Activated CD4-positive, CD25-positive, alpha-beta regulatory T cell treated with anti-CD3 and anti-CD28 coated beads, Interleukin-2, amount 50 U/mL, for 24 hours (primary cell): ENCODE measurements at regions not wholly inside any gene's neighbourhood (a gene's known extent, or its start where the extent isn't known, plus 50 kb on each side); places are given as distances from the start of the nearest gene placed in this dataset.
"Not testable (repeated sequence)": the region's sequence is repeated elsewhere in the genome, so short reads cannot be mapped to it uniquely, and the experiment has no call there.

Experiments used
- ATAC-seq, 2 donors: fragments of 150-1000 bp; cut with Tn5 transposase; one replicate each; pipeline ENCODE4 v1.10.0; 2021; ENCODE audit warnings: mild to moderate bottlenecking in 1 of 2, moderate library complexity in 1 of 2

- peak; percentile 38 to 64 for ATAC-seq
Observed at GRCh38 chr2:133844214-133844892, 276.1 kb upstream of the NCKAP5 start.

- ATAC-seq = no peak
Observed at GRCh38 chr2:133846476-133846875, 278.2 kb upstream of the NCKAP5 start.

- no peak for ATAC-seq
Observed at GRCh38 chr2:133847591-133847990, 279.3 kb upstream of the NCKAP5 start.

- no peak for ATAC-seq
Observed at GRCh38 chr2:133848111-133848649, 279.9 kb upstream of the NCKAP5 start.

- no peak for ATAC-seq
Observed at GRCh38 chr2:133849341-133849740, 281.1 kb upstream of the NCKAP5 start.

GRCh38 chr2:133854603-133855200 is 286.4 kb upstream of the NCKAP5 start:
- ATAC-seq = no peak

GRCh38 chr2:133855526-133855925 is 287.3 kb upstream of the NCKAP5 start:
- ATAC-seq = no peak

- no peak for ATAC-seq
Observed at GRCh38 chr2:133856678-133857077, 288.4 kb upstream of the NCKAP5 start.

GRCh38 chr2:133859578-133859977 is 291.3 kb upstream of the NCKAP5 start:
- no peak for ATAC-seq

- ATAC-seq = no peak
Observed at GRCh38 chr2:133862400-133862977, 294.2 kb upstream of the NCKAP5 start.

- ATAC-seq = no peak
Observed at GRCh38 chr2:133863106-133863800, 295.0 kb upstream of the NCKAP5 start.

- ATAC-seq = no peak
Observed at GRCh38 chr2:133865141-133865540, 296.9 kb upstream of the NCKAP5 start.

- no peak for ATAC-seq
Observed at GRCh38 chr2:133867166-133867565, 298.9 kb upstream of the NCKAP5 start.

- no peak for ATAC-seq
Observed at GRCh38 chr2:133871545-133872209, 303.4 kb upstream of the NCKAP5 start.

- no peak for ATAC-seq
Observed at GRCh38 chr2:133878326-133878725, 310.1 kb upstream of the NCKAP5 start.

GRCh38 chr2:133879703-133880102 is 311.4 kb upstream of the NCKAP5 start:
- ATAC-seq = no peak

GRCh38 chr2:133882159-133882558 is 313.9 kb upstream of the NCKAP5 start:
- not testable (repeated sequence) for ATAC-seq

- ATAC-seq = no peak
Observed at GRCh38 chr2:133884739-133885381, 316.6 kb upstream of the NCKAP5 start.

- ATAC-seq = no peak
Observed at GRCh38 chr2:133885847-133886246, 317.6 kb upstream of the NCKAP5 start.

- ATAC-seq = no peak
Observed at GRCh38 chr2:133886735-133887675, 318.7 kb upstream of the NCKAP5 start.

- no peak for ATAC-seq
Observed at GRCh38 chr2:133887676-133888040, 319.4 kb upstream of the NCKAP5 start.
